Small intestine (tissue), 7 donors: ENCODE measurements at regions not wholly inside any gene's neighbourhood (a gene's known extent, or its start where the extent isn't known, plus 50 kb on each side); places are given as distances from the start of the nearest gene placed in this dataset.

Experiments used
- DNase-seq, 2 donors: peaks; one replicate each; pipeline versions ENCODE4 v3.0.0 to v3.0.0-alpha.2; 2013
- FAIRE-seq: peaks from 2 replicates; lab custom pipeline; 2012; peaks lifted over from hg19 to GRCh38; lab: Jason Lieb, UNC
- H3K27ac ChIP-seq, 3 donors: one replicate each; pipeline ENCODE4 v1.5.1; 2013; ENCODE audit warnings: low read length in 2 of 3, mild to moderate bottlenecking in 2 of 3, control low read depth in 1 of 3, inconsistent platforms in 1 of 3, low read depth in 1 of 3, moderate library complexity in 1 of 3
- H3K27me3 ChIP-seq, 3 donors: one replicate each; pipeline ENCODE4 v1.6.1; 2013; ENCODE audit warnings: low read length in 3 of 3, inconsistent platforms in 1 of 3; ENCODE audit not compliant: control insufficient read depth in 3 of 3, insufficient read depth in 3 of 3
- H3K36me3 ChIP-seq, 3 donors: one replicate each; pipeline ENCODE4 v1.6.1; 2013; ENCODE audit warnings: low read length in 3 of 3, inconsistent platforms in 1 of 3, low read depth in 1 of 3, mild to moderate bottlenecking in 1 of 3, moderate library complexity in 1 of 3; ENCODE audit not compliant: control insufficient read depth in 3 of 3, insufficient read depth in 2 of 3
- H3K4me1 ChIP-seq, 3 donors: one replicate each; pipeline ENCODE4 v1.6.1; 2013; ENCODE audit warnings: low read length in 2 of 3, inconsistent platforms in 1 of 3, low read depth in 1 of 3, mild to moderate bottlenecking in 1 of 3, moderate library complexity in 1 of 3; ENCODE audit not compliant: control insufficient read depth in 3 of 3, insufficient read depth in 2 of 3
- H3K4me3 ChIP-seq, 3 donors: one replicate each; pipeline ENCODE4 v1.5.1; 2013; ENCODE audit warnings: low read length in 3 of 3, control low read depth in 1 of 3, inconsistent platforms in 1 of 3, low read depth in 1 of 3, mild to moderate bottlenecking in 1 of 3, moderate library complexity in 1 of 3
- H3K9me3 ChIP-seq, 2 donors: one replicate each; pipeline ENCODE4 v1.6.1; 2013; ENCODE audit warnings: low read depth in 1 of 2, low read length in 1 of 2; ENCODE audit not compliant: control insufficient read depth in 2 of 2, insufficient read depth in 1 of 2
- WGBS, 3 donors: extraction: QIAGEN DNeasy Blood & Tissue Kit; methylation state at CpG; one replicate each; pipeline ENCODE4 v1.1.7; 2013; 5-methylcytosine and 5-hydroxymethylcytosine counted together
- donor health status: healthy with polysubstance abuse.
- donor health status: control.
- donor health status: control.
- donor health status: Bipolar disorder and iron deficiency.
- donor health status: healthy.

- no peaks in the 10 kb centered on the region for H3K4me1 ChIP-seq
- FAIRE-seq (no peak), DNase-seq (no peak)
- H3K36me3 ChIP-seq: no peaks in the 10 kb centered on the region
- H3K9me3 ChIP-seq: no peaks in the 10 kb centered on the region
- no peaks in the 10 kb centered on the region for H3K27me3 ChIP-seq
- H3K27ac ChIP-seq: no peak overlapping the region
- WGBS, 3 donors: 13 to 29% (median 20%) methylated on average over 2 of the region's 2 CpGs
- no peak overlapping the region for H3K4me3 ChIP-seq
These were observed 229.8 kb downstream of the FRK start for GRCh38 chr6:115830895-115831294.

GRCh38 chr6:115821798-115822197, 238.9 kb downstream of the FRK start:
- Histone ChIP-seq H3K9me3 (no peaks in the 10 kb centered on the region), H3K4me3 (no peak overlapping the region), H3K36me3 (no peaks in the 10 kb centered on the region), H3K27ac (no peak overlapping the region), H3K27me3 (no peaks in the 10 kb centered on the region), H3K4me1 (no peaks in the 10 kb centered on the region)
- no peak for FAIRE-seq
- DNase-seq: no peak
- 55 to 79% (median 61%) methylated on average over 2 of the region's 2 CpGs for WGBS, 3 donors

GRCh38 chr6:115819506-115819905, 241.2 kb downstream of the FRK start:
- Histone ChIP-seq H3K9me3 (no peaks in the 10 kb centered on the region), H3K27ac (no peak overlapping the region), H3K27me3 (no peaks in the 10 kb centered on the region), H3K4me1 (no peaks in the 10 kb centered on the region), H3K36me3 (no peaks in the 10 kb centered on the region), H3K4me3 (no peak overlapping the region)
- 36 to 74% (median 48%) methylated on average over 4 of the region's 4 CpGs for WGBS, 3 donors
- FAIRE-seq (no peak), DNase-seq (no peak)

GRCh38 chr6:115817161-115817560, 243.5 kb downstream of the FRK start:
- Histone ChIP-seq H3K9me3 (no peaks in the 10 kb centered on the region), H3K4me1 (no peaks in the 10 kb centered on the region), H3K4me3 (no peak overlapping the region), H3K27me3 (no peaks in the 10 kb centered on the region), H3K36me3 (no peaks in the 10 kb centered on the region), H3K27ac (no peak overlapping the region)
- DNase-seq (no peak), FAIRE-seq (no peak)
- 32 to 50% (median 40%) methylated on average over 2 of the region's 2 CpGs for WGBS, 3 donors

GRCh38 chr6:115814907-115815306, 245.8 kb downstream of the FRK start:
- Histone ChIP-seq H3K36me3 (no peaks in the 10 kb centered on the region), H3K27ac (no peak overlapping the region), H3K9me3 (no peaks in the 10 kb centered on the region), H3K4me3 (no peak overlapping the region), H3K27me3 (no peaks in the 10 kb centered on the region), H3K4me1 (no peaks in the 10 kb centered on the region)
- no peak for DNase-seq
- WGBS, 3 donors: 84 to 91% (median 91%) methylated on average over 1 of the region's 1 CpG
- no peak for FAIRE-seq

- Histone ChIP-seq H3K4me3 (no peak overlapping the region), H3K4me1 (no peaks in the 10 kb centered on the region), H3K36me3 (no peaks in the 10 kb centered on the region), H3K27me3 (no peaks in the 10 kb centered on the region), H3K9me3 (no peaks in the 10 kb centered on the region), H3K27ac (no peak overlapping the region)
- FAIRE-seq (no peak), DNase-seq (no peak)
- WGBS, 3 donors: 79 to 83% (median 81%) methylated on average over 5 of the region's 5 CpGs
These were observed 249.2 kb downstream of the FRK start for GRCh38 chr6:115811541-115811940.

GRCh38 chr6:115798229-115798628, 262.5 kb downstream of the FRK start:
- no peak overlapping the region for H3K4me3 ChIP-seq
- no peaks in the 10 kb centered on the region for H3K4me1 ChIP-seq
- 16 to 34% (median 25%) methylated on average over 1 of the region's 1 CpG for WGBS, 3 donors
- DNase-seq (no peak), FAIRE-seq (no peak)
- no peak overlapping the region for H3K27ac ChIP-seq
- no peaks in the 10 kb centered on the region for H3K9me3 ChIP-seq
- no peaks in the 10 kb centered on the region for H3K27me3 ChIP-seq
- H3K36me3 ChIP-seq: no peaks in the 10 kb centered on the region

GRCh38 chr6:115796829-115797228, 263.9 kb downstream of the FRK start:
- FAIRE-seq (no peak), DNase-seq (no peak)
- H3K9me3 ChIP-seq: no peaks in the 10 kb centered on the region
- no peaks in the 10 kb centered on the region for H3K36me3 ChIP-seq
- H3K4me1 ChIP-seq: no peaks in the 10 kb centered on the region
- WGBS, 3 donors: 71 to 78% (median 73%) methylated on average over 1 of the region's 1 CpG
- H3K27ac ChIP-seq: no peak overlapping the region
- H3K27me3 ChIP-seq: no peaks in the 10 kb centered on the region
- H3K4me3 ChIP-seq: no peak overlapping the region

- Histone ChIP-seq H3K36me3 (no peaks in the 10 kb centered on the region), H3K9me3 (no peaks in the 10 kb centered on the region), H3K4me1 (no peaks in the 10 kb centered on the region), H3K27me3 (no peaks in the 10 kb centered on the region), H3K27ac (no peak overlapping the region), H3K4me3 (no peak overlapping the region)
- WGBS, 3 donors: 79 to 88% (median 81%) methylated on average over 2 of the region's 2 CpGs
- FAIRE-seq (no peak), DNase-seq (no peak)
These were observed 264.6 kb downstream of the FRK start for GRCh38 chr6:115796061-115796460.
